ENCODE measurements at regions not wholly inside any gene's neighbourhood (a gene's known extent, or its start where the extent isn't known, plus 50 kb on each side); places are given as distances from the start of the nearest gene placed in this dataset.
"Not testable (repeated sequence)": the region's sequence is repeated elsewhere in the genome, so short reads cannot be mapped to it uniquely, and the experiment has no call there.

DNA sequence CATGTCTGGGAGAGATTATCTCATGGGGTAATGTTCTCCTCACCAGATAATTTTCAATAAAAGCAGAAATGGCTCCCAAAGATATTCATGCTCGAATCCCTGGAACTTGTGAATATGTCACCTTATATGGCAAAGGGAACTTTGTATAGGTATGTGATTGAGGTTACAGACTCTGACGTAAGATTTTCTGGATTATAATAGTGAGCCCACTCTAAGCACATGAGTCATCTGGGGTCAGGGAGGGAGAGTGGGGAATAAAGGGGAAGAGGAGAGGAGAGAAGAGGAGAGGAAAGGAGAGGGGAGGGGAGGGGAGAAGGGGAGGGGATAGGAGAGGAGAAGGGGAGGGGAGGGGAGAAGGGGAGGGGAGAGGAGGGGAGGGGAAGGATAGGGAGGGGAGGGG lies 1193.9 kb downstream of the PLA2G4A start:
- DNase-seq (ENCODE audit: low spot score): no peak

DNA sequence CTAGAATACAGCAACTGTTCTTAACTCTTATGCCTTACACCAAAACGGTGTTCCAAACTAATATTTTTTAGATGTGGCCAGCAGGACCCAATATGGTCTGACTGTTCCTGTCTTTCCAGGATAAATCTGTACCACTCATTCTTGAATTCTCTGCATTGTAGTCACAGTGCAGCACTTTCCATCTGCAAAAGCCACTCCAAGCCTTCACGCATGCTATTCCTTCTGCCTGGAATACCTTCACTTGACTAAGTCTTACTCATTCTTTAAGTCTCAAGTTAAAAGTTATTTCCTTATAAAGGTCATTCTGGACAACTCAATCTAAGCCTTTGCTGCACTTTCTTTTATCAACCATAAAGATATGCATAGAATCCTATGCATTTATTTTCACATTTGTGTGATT lies 1194.5 kb downstream of the PLA2G4A start:
- DNase-seq (ENCODE audit: low spot score): no peak

- DNase-seq (ENCODE audit: low spot score): peak; percentile 10
Observed at GRCh38 chr1:188027613-188028012, 1198.9 kb downstream of the PLA2G4A start.

DNA sequence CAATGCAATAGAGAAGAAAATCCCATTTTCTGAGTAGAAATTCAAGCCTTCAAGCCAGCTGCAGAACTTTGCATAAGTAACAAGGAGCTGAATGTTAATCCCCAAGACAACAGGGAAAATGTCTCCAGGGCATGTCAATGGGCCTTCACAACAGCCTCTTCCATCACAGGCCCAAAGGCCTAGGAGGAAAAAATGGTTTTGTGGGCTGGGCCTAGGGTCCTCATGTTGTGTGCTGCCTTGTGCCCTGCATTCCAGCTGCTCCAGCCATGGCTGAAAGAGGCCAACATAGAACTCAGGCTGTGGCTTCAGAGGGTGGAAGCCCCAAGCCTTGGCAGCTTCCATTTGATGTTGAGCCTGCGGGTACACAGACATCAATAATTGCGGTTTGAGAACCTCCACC lies 1208.8 kb downstream of the PLA2G4A start:
- DNase-seq (ENCODE audit: low spot score): not testable (repeated sequence)

- DNase-seq (ENCODE audit: low spot score): no peak
Observed at GRCh38 chr1:188043536-188044245, 1214.9 kb downstream of the PLA2G4A start.

- no peak for DNase-seq (ENCODE audit: low spot score)
Observed at GRCh38 chr1:188050250-188050649, 1221.5 kb downstream of the PLA2G4A start.

- peak; percentile 76 for DNase-seq (ENCODE audit: low spot score)
Observed at GRCh38 chr1:188056011-188056410, 1227.3 kb downstream of the PLA2G4A start.

GRCh38 chr1:188058801-188059200 lies 1230.1 kb downstream of the PLA2G4A start:
- no peak for DNase-seq (ENCODE audit: low spot score)

- DNase-seq (ENCODE audit: low spot score): no peak
Observed at GRCh38 chr1:188061881-188062280, 1233.1 kb downstream of the PLA2G4A start.

GRCh38 chr1:188062456-188062855 lies 1233.7 kb downstream of the PLA2G4A start:
- no peak for DNase-seq (ENCODE audit: low spot score)

GRCh38 chr1:188065917-188066316 lies 1237.2 kb downstream of the PLA2G4A start:
- DNase-seq (ENCODE audit: low spot score): no peak

- DNase-seq (ENCODE audit: low spot score): no peak
Observed at GRCh38 chr1:188070848-188071247, 1242.1 kb downstream of the PLA2G4A start.

DNA sequence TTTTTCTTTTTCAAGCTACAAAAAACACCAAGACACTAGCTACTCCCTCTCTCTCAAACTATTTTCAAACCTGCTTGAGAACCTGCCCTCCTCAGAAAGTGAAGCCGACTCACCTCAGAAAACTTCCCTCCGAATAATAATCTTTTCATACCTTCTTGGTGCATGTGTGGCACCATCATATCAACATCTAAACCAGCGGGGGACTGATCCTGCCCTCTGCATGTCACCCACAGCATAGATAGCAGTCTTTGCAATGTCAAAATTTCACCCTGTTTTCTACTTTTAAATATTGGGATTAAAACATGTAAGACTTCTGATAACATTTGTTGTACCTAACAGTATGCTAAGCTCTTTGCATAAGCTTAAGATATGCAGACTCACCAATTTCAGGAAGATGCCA lies 1260.3 kb downstream of the PLA2G4A start:
- no peak for DNase-seq (ENCODE audit: low spot score)

GRCh38 chr1:188089461-188089860 lies 1260.7 kb downstream of the PLA2G4A start:
- peak; percentile 2 for DNase-seq (ENCODE audit: low spot score)

DNA sequence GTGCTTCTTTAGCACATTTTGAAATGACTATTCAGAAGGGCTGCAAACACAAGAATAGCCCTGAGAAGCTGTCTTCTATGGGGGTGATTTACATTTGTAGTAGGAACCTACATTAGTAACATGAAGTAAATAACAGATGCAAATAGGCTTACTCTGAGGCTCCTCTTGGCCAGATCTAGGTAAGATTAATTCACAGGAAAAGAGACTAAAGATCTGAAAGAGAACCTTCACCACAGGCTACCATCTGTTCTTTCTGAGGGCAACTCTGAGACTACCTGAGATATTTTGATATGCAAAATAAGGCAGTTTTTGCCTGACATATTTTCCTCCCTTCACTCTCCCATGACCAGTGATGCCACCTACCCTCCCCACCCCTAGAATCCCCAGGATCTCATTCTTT lies 1267.8 kb downstream of the PLA2G4A start:
- DNase-seq (ENCODE audit: low spot score): no peak

DNA sequence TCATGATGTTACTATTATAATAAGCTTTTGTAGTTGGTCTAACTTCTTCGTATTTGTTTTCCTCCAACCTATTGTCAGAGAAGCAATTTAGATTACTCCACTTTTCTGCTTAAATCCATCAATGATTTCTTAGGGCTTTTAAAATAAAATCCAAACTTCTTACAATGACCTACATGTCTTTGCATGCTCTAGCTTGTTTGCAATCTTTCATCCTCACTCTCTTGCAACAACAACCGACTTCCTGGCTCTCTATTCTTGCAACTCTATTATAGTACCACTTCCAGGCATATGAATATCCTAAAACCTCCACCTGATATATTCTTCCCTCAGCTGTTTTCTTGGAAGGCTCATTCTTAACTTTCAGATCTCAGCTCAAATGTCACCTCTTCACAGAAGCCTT lies 1288.7 kb downstream of the PLA2G4A start:
- DNase-seq (ENCODE audit: low spot score): no peak

DNA sequence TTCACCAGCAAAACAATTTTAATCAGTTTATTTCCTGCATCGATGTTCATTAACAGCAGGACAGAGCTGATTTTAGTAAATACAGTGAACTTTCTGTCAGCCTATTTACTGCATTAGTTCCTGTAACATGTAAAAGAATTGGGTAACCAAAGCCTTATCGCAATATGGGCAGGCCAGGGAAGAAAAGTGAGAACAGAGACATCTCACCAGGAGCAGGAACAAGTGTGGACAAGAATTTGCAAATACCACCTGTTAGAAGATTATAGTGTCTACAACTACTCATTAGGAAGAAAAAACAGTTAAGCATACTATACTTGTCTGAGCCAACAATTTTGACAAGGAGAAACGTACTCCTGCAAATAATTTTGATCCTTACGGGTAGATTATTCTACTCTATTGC lies 1293.9 kb downstream of the PLA2G4A start:
- peak; percentile 1 for DNase-seq (ENCODE audit: low spot score)

DNA sequence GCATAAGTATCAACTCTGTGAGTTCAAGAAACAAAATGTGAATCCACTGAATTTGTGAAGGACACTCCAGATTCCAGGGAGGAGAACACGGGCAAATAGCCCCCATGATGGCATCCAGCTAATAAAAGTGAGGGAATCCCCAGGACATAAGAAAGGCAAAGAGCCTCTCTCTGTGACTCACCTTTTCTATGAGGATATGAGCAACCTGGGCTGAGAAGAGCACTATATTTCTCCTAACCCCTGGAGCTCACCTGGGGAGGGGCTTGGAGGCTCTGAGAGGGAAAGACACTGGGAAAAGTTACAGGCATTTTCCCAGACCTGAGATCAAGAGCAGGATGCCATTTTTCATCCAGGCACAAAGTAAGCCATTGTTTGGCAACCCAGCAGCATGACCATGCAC lies 1298.8 kb downstream of the PLA2G4A start:
- no peak for DNase-seq (ENCODE audit: low spot score)

GRCh38 chr1:188128761-188129160 lies 1300.0 kb downstream of the PLA2G4A start:
- DNase-seq (ENCODE audit: low spot score): no peak

GRCh38 chr1:188129856-188130838 lies 1301.4 kb downstream of the PLA2G4A start:
- no peak for DNase-seq (ENCODE audit: low spot score)

DNA sequence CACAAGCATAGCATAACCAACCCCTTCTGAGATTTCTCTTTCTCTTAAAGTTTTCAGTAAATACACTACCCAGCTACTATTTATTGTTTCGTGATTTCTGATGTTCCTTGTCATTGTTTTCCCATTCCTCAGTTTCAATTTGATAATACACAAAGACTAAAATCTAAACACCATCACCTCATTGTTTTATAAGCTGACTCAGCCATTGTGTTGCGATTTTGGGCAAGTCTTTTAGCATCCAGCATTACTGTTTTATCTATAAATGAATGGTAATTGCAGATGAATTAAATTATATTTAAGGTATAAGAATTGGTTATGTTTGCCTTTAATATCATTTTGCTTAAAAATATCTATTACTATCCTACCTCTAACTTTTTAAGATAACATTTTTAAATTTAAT lies 1308.5 kb downstream of the PLA2G4A start:
- DNase-seq (ENCODE audit: low spot score): no peak

- DNase-seq (ENCODE audit: low spot score): no peak
Observed at GRCh38 chr1:188140958-188141357, 1312.2 kb downstream of the PLA2G4A start.

GRCh38 chr1:188154196-188154595 lies 1325.4 kb downstream of the PLA2G4A start:
- DNase-seq (ENCODE audit: low spot score): no peak

Measured in umbilical cord (tissue), 1 donor.